ENCODE measurements at regions not wholly inside any gene's neighbourhood (a gene's known extent, or its start where the extent isn't known, plus 50 kb on each side); places are given as distances from the start of the nearest gene placed in this dataset.

GRCh38 chr12:113634982-113635381 is 163.3 kb upstream of the LHX5 start:
- TF ChIP-seq CTCF (IDR thresholded peaks at IDR 0.05): no peak
- no peak overlapping the region for H3K4me3 ChIP-seq
- no peaks in the 10 kb centered on the region for H3K36me3 ChIP-seq
- no peak overlapping the region for H3K27ac ChIP-seq
- no peaks in the 10 kb centered on the region for H3K4me1 ChIP-seq
- WGBS, 2 donors: 53 to 60% methylated on average over 8 of the region's 8 CpGs
- H3K27me3 ChIP-seq: peaks cover 0 to 52% (median 40%) of the 10 kb centered on the region in 7 donors
- intact Hi-C loops (cut with DNase I): no loop called here
- ATAC-seq (no peak), DNase-seq (no peak)
- H3K9me3 ChIP-seq: peaks cover 0 to 25% (median 12%) of the 10 kb centered on the region in 11 donors

DNA sequence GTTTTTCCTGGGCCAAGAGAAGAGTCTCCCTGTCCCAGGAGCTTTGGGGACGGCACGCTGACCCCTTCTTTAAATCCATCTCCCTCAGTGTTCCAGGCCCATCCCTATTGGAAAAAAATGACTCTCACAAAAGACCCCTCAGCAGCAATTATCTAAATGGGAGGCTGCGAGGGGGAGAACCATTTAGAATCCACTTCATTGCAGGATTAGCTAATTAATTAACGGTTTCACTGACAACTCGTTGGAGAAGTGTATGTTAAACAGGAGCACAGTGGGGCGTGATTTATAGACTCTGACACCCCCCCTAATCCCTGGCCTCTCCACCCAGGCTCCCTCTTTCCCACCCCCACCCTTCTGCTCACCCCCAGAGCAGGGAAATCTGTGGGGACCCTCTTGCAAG is 162.8 kb upstream of the LHX5 start:
- H3K36me3 ChIP-seq: no peaks in the 10 kb centered on the region
- 39 to 44% methylated on average over 6 of the region's 6 CpGs for WGBS, 2 donors
- H3K4me1 ChIP-seq: no peaks in the 10 kb centered on the region
- H3K27me3 ChIP-seq: peaks cover 0 to 47% (median 35%) of the 10 kb centered on the region in 7 donors
- intact Hi-C loops (cut with DNase I): no loop called here
- H3K27ac ChIP-seq: no peak overlapping the region
- DNase-seq (no peak), ATAC-seq (no peak)
- H3K9me3 ChIP-seq: peaks cover 0 to 30% (median 13%) of the 10 kb centered on the region in 11 donors
- TF ChIP-seq CTCF (IDR thresholded peaks at IDR 0.05): no peak
- H3K4me3 ChIP-seq: no peak overlapping the region

GRCh38 chr12:113633678-113634332 is 162.1 kb upstream of the LHX5 start:
- no peak for DNase-seq
- H3K27me3 ChIP-seq: peaks cover 0 to 40% (median 29%) of the 10 kb centered on the region in 7 donors
- intact Hi-C loops (cut with DNase I): no loop called here
- no peak for TF ChIP-seq CTCF (IDR thresholded peaks at IDR 0.05)
- H3K4me1 ChIP-seq: no peaks in the 10 kb centered on the region
- H3K27ac ChIP-seq: no peak overlapping the region
- H3K4me3 ChIP-seq: no peak overlapping the region
- no peak for ATAC-seq
- peaks cover 0 to 37% (median 15%) of the 10 kb centered on the region in 11 donors for H3K9me3 ChIP-seq
- no peaks in the 10 kb centered on the region for H3K36me3 ChIP-seq

DNA sequence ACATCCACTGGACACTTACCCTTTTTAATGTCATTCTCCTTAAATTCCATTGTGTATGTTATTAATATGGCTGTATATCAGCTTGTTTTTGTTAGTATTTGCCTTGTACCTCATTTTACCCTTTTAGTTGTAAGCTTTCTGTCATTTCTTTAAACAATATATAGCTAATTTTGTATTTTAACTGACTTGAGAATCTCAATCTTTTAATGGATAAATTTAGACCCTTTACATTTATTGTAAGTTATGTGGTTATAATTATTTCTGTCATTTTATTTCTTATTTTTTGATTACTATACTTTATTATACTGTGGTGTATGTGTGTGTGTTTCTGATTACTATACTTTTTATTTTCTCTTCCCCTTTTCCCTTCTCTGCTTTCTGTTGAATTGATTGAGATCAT is 159.0 kb upstream of the LHX5 start:
- Histone ChIP-seq H3K4me1 (no peaks in the 10 kb centered on the region), H3K36me3 (no peaks in the 10 kb centered on the region), H3K9me3 (peaks cover 0 to 60% (median 26%) of the 10 kb centered on the region in 11 donors), H3K27ac (no peak overlapping the region), H3K27me3 (peaks cover 0 to 13% (median 6%) of the 10 kb centered on the region in 7 donors), H3K4me3 (no peak overlapping the region)
- ATAC-seq (no peak), DNase-seq (no peak)
- no peak for TF ChIP-seq CTCF (IDR thresholded peaks at IDR 0.05)
- intact Hi-C loops (cut with DNase I): no loop called here
